K562 (cell line): ENCODE measurements at regions not wholly inside any gene's neighbourhood (a gene's known extent, or its start where the extent isn't known, plus 50 kb on each side); places are given as distances from the start of the nearest gene placed in this dataset.

Experiments
- ATAC-seq: fragments of 200-7000 bp; cut with Tn5 transposase; 3 replicates; pipeline ENCODE4 v1.9.1; 2020; ENCODE audit warnings: moderate library complexity
- BruUV-seq: library from RNA; stranded (reverse); fragments of 400-500 nt; replicated peaks from 2 replicates; lab custom pipeline; 2021; lab: Mats Ljungman, UMichigan
- CTCF ChIA-PET: fragments of 300-600 bp; formaldehyde crosslinking; extraction: SDS; loops from one replicate; lab custom pipeline; 2021; ENCODE audit warnings: low intra/inter-chr PET ratio; lab: Yijun Ruan, JAX
- POLR2A ChIA-PET: fragments of 300-600, 350-650 bp; sonication (Branson Sonifier 250); formaldehyde crosslinking; extraction: SDS; loops from one replicate; lab custom pipeline; 2021; ENCODE audit warnings: antibody characterized with exemption, inconsistent platforms; lab: Yijun Ruan, JAX
- DNase-seq, 4 experiments: peaks; one replicate each; pipeline versions ENCODE4 v3.0.0 to v3.0.0-alpha.2; 2011 to 2018; ENCODE audit warnings: low spot score in 3 of 4, mixed read lengths in 3 of 4; ENCODE audit errors: extremely low read depth in 1 of 4
- FAIRE-seq: peaks from 2 replicates; lab custom pipeline; 2011; peaks lifted over from hg19 to GRCh38; lab: Jason Lieb, UNC
- H2AFZ ChIP-seq: 2 replicates; pipeline ENCODE4 v1.6.0; 2011; ENCODE audit warnings: low read depth, low read length, control low read depth, inconsistent platforms
- H3K27ac ChIP-seq: fragments of 200-600 bp; 3 replicates; pipeline ENCODE4 v1.8.0; 2011; ENCODE audit warnings: low read depth, mild to moderate bottlenecking, control low read depth, inconsistent platforms, low read length, moderate library complexity, mixed read lengths; ENCODE audit errors: extremely low read depth
- H3K27me3 ChIP-seq, 2 experiments: fragments of 300-600 bp in 1 of 2; 2 replicates in 1 of 2; 3 replicates in 1 of 2; pipeline versions ENCODE4 v1.6.0 to v1.8.0; 2011; ENCODE audit warnings: inconsistent platforms in 2 of 2, low read length in 2 of 2, mild to moderate bottlenecking in 1 of 2, mixed read lengths in 1 of 2, moderate library complexity in 1 of 2; ENCODE audit not compliant: control insufficient read depth in 2 of 2, insufficient read depth in 2 of 2
- H3K36me3 ChIP-seq: fragments of 300-600 bp; 3 replicates; pipeline ENCODE4 v1.8.0; 2011; ENCODE audit warnings: mild to moderate bottlenecking, low read length, inconsistent platforms; ENCODE audit not compliant: control insufficient read depth, insufficient read depth
- H3K4me1 ChIP-seq, 2 experiments: fragments of 200-600 bp in 1 of 2; replicated peaks in 1 of 2; 2 replicates in 1 of 2; 3 replicates in 1 of 2; pipeline versions ENCODE4 v1.5.1 to v1.8.0; 2011; ENCODE audit warnings: inconsistent platforms in 2 of 2, low read length in 2 of 2, mild to moderate bottlenecking in 1 of 2, mixed read lengths in 1 of 2, moderate library complexity in 1 of 2; ENCODE audit not compliant: control insufficient read depth in 2 of 2, insufficient read depth in 2 of 2
- H3K4me2 ChIP-seq: 2 replicates; pipeline ENCODE4 v1.6.1; 2011; ENCODE audit warnings: low read length, control low read depth, inconsistent platforms, mixed read lengths; ENCODE audit not compliant: insufficient read depth
- H3K4me3 ChIP-seq: fragments of 200-600 bp; sonication (generic), shearing (Covaris generic); 2 replicates; pipeline ENCODE4 v1.5.1; 2016; ENCODE audit warnings: control low read depth, inconsistent platforms
- H3K79me2 ChIP-seq: fragments of 200-600 bp; 3 replicates; pipeline ENCODE4 v1.8.0; 2011; ENCODE audit warnings: low read length, inconsistent platforms; ENCODE audit not compliant: control insufficient read depth, insufficient read depth
- H3K9ac ChIP-seq, 2 experiments: 2 replicates each; pipeline versions ENCODE4 v1.6.0 to v1.6.1; 2011; ENCODE audit warnings: low read depth in 2 of 2, low read length in 2 of 2, control low read depth in 1 of 2, inconsistent platforms in 1 of 2, mild to moderate bottlenecking in 1 of 2, mixed read lengths in 1 of 2; ENCODE audit not compliant: insufficient read depth in 1 of 2
- H3K9me1 ChIP-seq: one replicate; pipeline ENCODE4 v1.6.0; 2011; ENCODE audit warnings: inconsistent platforms, mild to moderate bottlenecking, low read length, moderate library complexity; ENCODE audit not compliant: control insufficient read depth, insufficient read depth
- H3K9me3 ChIP-seq: replicated peaks from 2 replicates; pipeline ENCODE4 v1.5.1; 2011; ENCODE audit warnings: low read depth, low read length, inconsistent platforms; ENCODE audit not compliant: control insufficient read depth, insufficient read depth
- H4K20me1 ChIP-seq: replicated peaks from 2 replicates; pipeline ENCODE4 v1.6.1; 2011; ENCODE audit warnings: low read length, inconsistent platforms, mixed read lengths; ENCODE audit not compliant: control insufficient read depth, insufficient read depth
- HIVEP1 ChIP-seq: fragments of 250-450 bp; sonication (Bioruptor Pico); IDR thresholded peaks from 2 replicates; pipeline ENCODE4 v1.4.0; 2020; ENCODE audit warnings: mild to moderate bottlenecking
- HNRNPK ChIP-seq: fragments of 200-400 bp; formaldehyde crosslinking; IDR thresholded peaks from one replicate; pipeline ENCODE4 v1.6.1; 2018; ENCODE audit warnings: mild to moderate bottlenecking, low read depth, low read length; ENCODE audit not compliant: poor library complexity, severe bottlenecking
- MTF1 ChIP-seq: fragments of 250-450 bp; sonication (Bioruptor Pico); IDR thresholded peaks from 2 replicates; pipeline ENCODE4 v1.9.0; 2021; ENCODE audit warnings: moderate library complexity, mild to moderate bottlenecking, inconsistent platforms, borderline replicate concordance
- TRIM28 ChIP-seq: fragments of 450-650 bp; IDR thresholded peaks from 2 replicates; pipeline ENCODE4 v1.6.1; 2017
- ZNF77 ChIP-seq: fragments of 250-450 bp; sonication (Bioruptor Pico); IDR thresholded peaks from 2 replicates; pipeline ENCODE4 v1.5.0; 2020
- WGBS: fragments of 100-300 bp; shearing (Covaris generic); methylation state at CpG from one replicate; pipeline ENCODE4 v1.1.6; 2016; ENCODE audit warnings: low coverage, mixed read lengths; ENCODE audit not compliant: insufficient coverage; ENCODE audit errors: missing lambda C conversion rate; 5-methylcytosine and 5-hydroxymethylcytosine counted together
- in situ Hi-C: fragments of 300-500 bp; cut with MboI; formaldehyde crosslinking; loops from 4 replicates; pipeline ENCODE4 v1.15.0; 2018; ENCODE audit warnings: inconsistent platforms, mixed read lengths
- intact Hi-C: fragments of 100-400 bp; cut with micrococcal nuclease; formaldehyde crosslinking; loops from 2 replicates; pipeline ENCODE4 v1.14.2; 2022
- TF ChIP-seq, protein P1 (sequence below), 3 experiments: fragments of 200-800 bp in 1 of 3; fragments of 250-450 bp in 1 of 3; fragments of 450-650 bp in 1 of 3; sonication (Bioruptor Pico) in 1 of 3; sonication (Bioruptor generic) in 1 of 3; formaldehyde crosslinking in 1 of 3; IDR thresholded peaks; 2 replicates each; pipeline versions ENCODE4 v1.6.1 to v1.8.0; 2016 to 2022; ENCODE audit warnings: mild to moderate bottlenecking in 2 of 3, missing genetic modification characterization in 2 of 3, missing compliant biosample characterization in 1 of 3, moderate library complexity in 1 of 3
- TF ChIP-seq, protein P2 (sequence below): fragments of 450-650 bp; formaldehyde crosslinking; IDR thresholded peaks from 2 replicates; pipeline ENCODE4 v1.4.0; 2022; ENCODE audit warnings: missing genetic modification characterization
- TF ChIP-seq, protein P3 (sequence below), 2 experiments: fragments of 450-650 bp in 1 of 2; IDR thresholded peaks; 2 replicates each; pipeline ENCODE4 v1.6.1; 2011 to 2017; ENCODE audit warnings: low read depth in 2 of 2, antibody characterized with exemption in 1 of 2, borderline replicate concordance in 1 of 2, low read length in 1 of 2, mild to moderate bottlenecking in 1 of 2, mixed read lengths in 1 of 2; ENCODE audit not compliant: control insufficient read depth in 1 of 2

DNA sequence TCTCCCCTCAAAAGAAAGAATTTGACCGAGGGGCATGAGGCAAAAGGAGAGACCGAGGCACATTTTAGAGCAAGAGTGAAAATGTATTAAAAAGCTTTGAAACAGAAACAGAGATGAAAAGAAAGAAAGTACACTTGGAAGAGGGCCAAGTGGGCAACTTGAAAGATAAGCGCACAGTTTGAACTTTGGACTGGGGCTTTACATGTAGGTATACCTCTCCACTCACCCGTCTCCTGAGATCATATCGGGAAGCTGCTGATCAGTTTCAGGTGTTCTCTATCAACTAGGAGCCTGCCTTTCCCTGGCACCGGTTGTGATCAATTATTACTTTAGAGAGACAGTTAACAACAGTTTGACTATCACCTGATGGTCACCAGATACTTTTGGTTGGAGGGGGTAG, 2666.5 kb downstream of the ARAP2 start:
- Histone ChIP-seq H3K4me2 (no peak overlapping the region), H3K36me3 (no peaks in the 10 kb centered on the region), H3K79me2 (no peaks in the 10 kb centered on the region), H3K27ac (no peak overlapping the region), H3K27me3 (no peaks in the 10 kb centered on the region), H3K9me1 (no peaks in the 10 kb centered on the region), H3K9ac (no peak overlapping the region), H3K9me3 (no peaks in the 10 kb centered on the region), H2AFZ (no peak overlapping the region), H3K4me1 (no peaks in the 10 kb centered on the region), H3K4me3 (no peak overlapping the region), H4K20me1 (no peaks in the 10 kb centered on the region)
- no peak for DNase-seq
- ChIA-PET POLR2A (no interaction called here), CTCF (no interaction called here)
- ATAC-seq, result no peak
- TF ChIP-seq, protein P1, sequence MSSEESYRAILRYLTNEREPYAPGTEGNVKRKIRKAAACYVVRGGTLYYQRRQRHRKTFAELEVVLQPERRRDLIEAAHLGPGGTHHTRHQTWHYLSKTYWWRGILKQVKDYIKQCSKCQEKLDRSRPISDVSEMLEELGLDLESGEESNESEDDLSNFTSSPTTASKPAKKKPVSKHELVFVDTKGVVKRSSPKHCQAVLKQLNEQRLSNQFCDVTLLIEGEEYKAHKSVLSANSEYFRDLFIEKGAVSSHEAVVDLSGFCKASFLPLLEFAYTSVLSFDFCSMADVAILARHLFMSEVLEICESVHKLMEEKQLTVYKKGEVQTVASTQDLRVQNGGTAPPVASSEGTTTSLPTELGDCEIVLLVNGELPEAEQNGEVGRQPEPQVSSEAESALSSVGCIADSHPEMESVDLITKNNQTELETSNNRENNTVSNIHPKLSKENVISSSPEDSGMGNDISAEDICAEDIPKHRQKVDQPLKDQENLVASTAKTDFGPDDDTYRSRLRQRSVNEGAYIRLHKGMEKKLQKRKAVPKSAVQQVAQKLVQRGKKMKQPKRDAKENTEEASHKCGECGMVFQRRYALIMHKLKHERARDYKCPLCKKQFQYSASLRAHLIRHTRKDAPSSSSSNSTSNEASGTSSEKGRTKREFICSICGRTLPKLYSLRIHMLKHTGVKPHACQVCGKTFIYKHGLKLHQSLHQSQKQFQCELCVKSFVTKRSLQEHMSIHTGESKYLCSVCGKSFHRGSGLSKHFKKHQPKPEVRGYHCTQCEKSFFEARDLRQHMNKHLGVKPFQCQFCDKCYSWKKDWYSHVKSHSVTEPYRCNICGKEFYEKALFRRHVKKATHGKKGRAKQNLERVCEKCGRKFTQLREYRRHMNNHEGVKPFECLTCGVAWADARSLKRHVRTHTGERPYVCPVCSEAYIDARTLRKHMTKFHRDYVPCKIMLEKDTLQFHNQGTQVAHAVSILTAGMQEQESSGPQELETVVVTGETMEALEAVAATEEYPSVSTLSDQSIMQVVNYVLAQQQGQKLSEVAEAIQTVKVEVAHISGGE (CRISPR knock-in tag; IDR thresholded peaks at IDR 0.05), result no peak
- intact Hi-C loops, result no loop called here
- BruUV-seq, result no TSS peak
- FAIRE-seq, result no peak
- WGBS, result 1% methylated on average over 6 of the region's 6 CpGs
- in situ Hi-C loops, result no loop called here

DNA sequence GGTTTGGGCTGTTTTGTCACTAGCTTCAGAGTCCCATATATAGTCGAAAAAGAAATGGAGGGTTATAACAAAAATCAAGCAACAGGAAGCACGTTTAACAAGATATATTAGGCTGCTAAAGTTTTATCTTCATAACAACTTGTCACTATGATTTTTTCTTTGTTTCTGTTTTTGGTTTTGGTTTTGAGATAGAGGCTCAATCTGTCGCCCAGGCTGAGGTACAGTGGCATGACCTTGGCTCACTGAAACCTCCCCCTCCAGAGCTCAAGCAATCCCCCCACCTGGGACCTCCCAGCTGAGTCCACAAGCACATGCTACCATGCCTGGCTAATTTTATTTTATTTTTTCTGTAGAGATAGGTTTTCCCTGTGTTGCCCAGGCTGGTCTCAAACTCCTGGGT, 2664.4 kb downstream of the ARAP2 start:
- Histone ChIP-seq H2AFZ (no peak overlapping the region), H3K36me3 (no peaks in the 10 kb centered on the region), H3K9me1 (no peaks in the 10 kb centered on the region), H3K27ac (no peak overlapping the region), H3K79me2 (no peaks in the 10 kb centered on the region), H3K9me3 (no peaks in the 10 kb centered on the region), H3K4me1 (no peaks in the 10 kb centered on the region), H4K20me1 (no peaks in the 10 kb centered on the region), H3K4me2 (no peak overlapping the region), H3K9ac (no peak overlapping the region), H3K4me3 (no peak overlapping the region), H3K27me3 (no peaks in the 10 kb centered on the region)
- no TSS peak for BruUV-seq
- intact Hi-C loops, result no loop called here
- ATAC-seq, result no peak
- ChIA-PET POLR2A (no interaction called here), CTCF (no interaction called here)
- FAIRE-seq, result no peak
- DNase-seq, result no peak
- WGBS, result 2% methylated on average over 3 of the region's 3 CpGs
- in situ Hi-C loops, result no loop called here
- TF ChIP-seq, protein P2, sequence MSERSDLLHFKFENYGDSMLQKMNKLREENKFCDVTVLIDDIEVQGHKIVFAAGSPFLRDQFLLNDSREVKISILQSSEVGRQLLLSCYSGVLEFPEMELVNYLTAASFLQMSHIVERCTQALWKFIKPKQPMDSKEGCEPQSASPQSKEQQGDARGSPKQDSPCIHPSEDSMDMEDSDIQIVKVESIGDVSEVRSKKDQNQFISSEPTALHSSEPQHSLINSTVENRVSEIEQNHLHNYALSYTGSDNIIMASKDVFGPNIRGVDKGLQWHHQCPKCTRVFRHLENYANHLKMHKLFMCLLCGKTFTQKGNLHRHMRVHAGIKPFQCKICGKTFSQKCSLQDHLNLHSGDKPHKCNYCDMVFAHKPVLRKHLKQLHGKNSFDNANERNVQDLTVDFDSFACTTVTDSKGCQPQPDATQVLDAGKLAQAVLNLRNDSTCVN (CRISPR knock-in tag), result no peak
- TF ChIP-seq, protein P3, sequence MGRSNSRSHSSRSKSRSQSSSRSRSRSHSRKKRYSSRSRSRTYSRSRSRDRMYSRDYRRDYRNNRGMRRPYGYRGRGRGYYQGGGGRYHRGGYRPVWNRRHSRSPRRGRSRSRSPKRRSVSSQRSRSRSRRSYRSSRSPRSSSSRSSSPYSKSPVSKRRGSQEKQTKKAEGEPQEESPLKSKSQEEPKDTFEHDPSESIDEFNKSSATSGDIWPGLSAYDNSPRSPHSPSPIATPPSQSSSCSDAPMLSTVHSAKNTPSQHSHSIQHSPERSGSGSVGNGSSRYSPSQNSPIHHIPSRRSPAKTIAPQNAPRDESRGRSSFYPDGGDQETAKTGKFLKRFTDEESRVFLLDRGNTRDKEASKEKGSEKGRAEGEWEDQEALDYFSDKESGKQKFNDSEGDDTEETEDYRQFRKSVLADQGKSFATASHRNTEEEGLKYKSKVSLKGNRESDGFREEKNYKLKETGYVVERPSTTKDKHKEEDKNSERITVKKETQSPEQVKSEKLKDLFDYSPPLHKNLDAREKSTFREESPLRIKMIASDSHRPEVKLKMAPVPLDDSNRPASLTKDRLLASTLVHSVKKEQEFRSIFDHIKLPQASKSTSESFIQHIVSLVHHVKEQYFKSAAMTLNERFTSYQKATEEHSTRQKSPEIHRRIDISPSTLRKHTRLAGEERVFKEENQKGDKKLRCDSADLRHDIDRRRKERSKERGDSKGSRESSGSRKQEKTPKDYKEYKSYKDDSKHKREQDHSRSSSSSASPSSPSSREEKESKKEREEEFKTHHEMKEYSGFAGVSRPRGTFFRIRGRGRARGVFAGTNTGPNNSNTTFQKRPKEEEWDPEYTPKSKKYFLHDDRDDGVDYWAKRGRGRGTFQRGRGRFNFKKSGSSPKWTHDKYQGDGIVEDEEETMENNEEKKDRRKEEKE (IDR thresholded peaks at IDR 0.05; ENCODE audit: borderline replicate concordance in 1 of 2, control insufficient read depth in 1 of 2, low read depth in 2 of 2, low read length in 1 of 2), result no peak
- TF ChIP-seq HIVEP1 (CRISPR knock-in tag) (no peak), ZNF77 (CRISPR knock-in tag) (no peak), HNRNPK (no peak), MTF1 (no peak), TRIM28 (no peak)
